IPS-NIHi11 (cell line): ENCODE measurements at regions not wholly inside any gene's neighbourhood (a gene's known extent, or its start where the extent isn't known, plus 50 kb on each side); places are given as distances from the start of the nearest gene placed in this dataset.

ENCODE experiments used
- DNase-seq: peaks from one replicate; pipeline ENCODE4 v3.0.0; 2012; ENCODE audit warnings: mixed read lengths, low spot score

- DNase-seq, result no peak
These were observed 92.5 kb upstream of the NCK2 start for GRCh38 chr2:105652014-105652796.

- DNase-seq, result no peak
These were observed 95.2 kb upstream of the NCK2 start for GRCh38 chr2:105649534-105649933.

GRCh38 chr2:105647731-105648130 is 97.0 kb upstream of the NCK2 start:
- DNase-seq, result no peak

- DNase-seq, result no peak
These were observed 98.0 kb upstream of the NCK2 start for GRCh38 chr2:105646774-105647076.

GRCh38 chr2:105645938-105646773 is 98.6 kb upstream of the NCK2 start:
- no peak for DNase-seq

GRCh38 chr2:105645031-105645937 is 99.4 kb upstream of the NCK2 start:
- DNase-seq, result no peak

- no peak for DNase-seq
These were observed 100.3 kb upstream of the NCK2 start for GRCh38 chr2:105644174-105644980.

- DNase-seq, result no peak
These were observed 101.1 kb upstream of the NCK2 start for GRCh38 chr2:105643405-105644173.

- no peak for DNase-seq
These were observed 103.3 kb upstream of the NCK2 start for GRCh38 chr2:105641389-105641811.

- no peak for DNase-seq
These were observed 104.5 kb upstream of the NCK2 start for GRCh38 chr2:105640246-105640645.

- DNase-seq, result no peak
These were observed 108.5 kb upstream of the NCK2 start for GRCh38 chr2:105636109-105636740.

- DNase-seq, result no peak
These were observed 109.1 kb upstream of the NCK2 start for GRCh38 chr2:105635564-105635963.

- no peak for DNase-seq
These were observed 110.5 kb upstream of the NCK2 start for GRCh38 chr2:105634198-105634597.

- no peak for DNase-seq
These were observed 112.8 kb upstream of the NCK2 start for GRCh38 chr2:105631922-105632321.

GRCh38 chr2:105631011-105631410 is 113.7 kb upstream of the NCK2 start:
- no peak for DNase-seq

GRCh38 chr2:105629634-105630033 is 115.1 kb upstream of the NCK2 start:
- no peak for DNase-seq

GRCh38 chr2:105627534-105627933 is 117.2 kb upstream of the NCK2 start:
- no peak for DNase-seq

- DNase-seq, result no peak
These were observed 117.8 kb upstream of the NCK2 start for GRCh38 chr2:105626966-105627340.

GRCh38 chr2:105626212-105626965 is 118.3 kb upstream of the NCK2 start:
- no peak for DNase-seq

- DNase-seq, result no peak
These were observed 119.1 kb upstream of the NCK2 start for GRCh38 chr2:105625632-105626031.
